ENCODE measurements at regions not wholly inside any gene's neighbourhood (a gene's known extent, or its start where the extent isn't known, plus 50 kb on each side); places are given as distances from the start of the nearest gene placed in this dataset.

GRCh38 chr5:74450095-74450494 lies 190.4 kb downstream of the ENC1 start:
- FAIRE-seq, result no peak
- ChIA-PET POLR2A (no interaction called here), CTCF (interaction anchor here (1.1 to 1.6 kb wide), 2 partner anchors 10 to 195 kb away, joined by 3 read pairs; no protein-coding TSS in a partner anchor)

More at GRCh38 chr5:74450095-74450494, 190.4 kb downstream of the ENC1 start:
- H4K20me1 ChIP-seq (replicated peaks; ENCODE audit: control insufficient read depth, extremely low read depth, insufficient read depth, low read length), result no peaks in the 10 kb centered on the region
- H3K79me2 ChIP-seq (ENCODE audit: control insufficient read depth, insufficient read depth, low read length), result no peaks in the 10 kb centered on the region
- no peak overlapping the region for H3K4me2 ChIP-seq (ENCODE audit: insufficient read depth, low read length)
- H3K9me3 ChIP-seq (replicated peaks; ENCODE audit: control insufficient read depth, insufficient read depth, low read length), result no peaks in the 10 kb centered on the region
- no peak for TF ChIP-seq GATA2 (IDR thresholded peaks at IDR 0.05; ENCODE audit: insufficient read depth, insufficient read length, low read depth, low read length)
- no peak for TF ChIP-seq CTCF (IDR thresholded peaks at IDR 0.05; ENCODE audit: extremely low read depth in 1 of 2, insufficient read depth in 1 of 2, low read depth in 1 of 2, low read length in 2 of 2)
- TF ChIP-seq MYC (IDR thresholded peaks at IDR 0.05; ENCODE audit: low read depth, low read length), result no peak
- no peak for TF ChIP-seq FOS (IDR thresholded peaks at IDR 0.05; ENCODE audit: borderline replicate concordance, insufficient read depth, low read length)
- TF ChIP-seq MAX (IDR thresholded peaks at IDR 0.05; ENCODE audit: insufficient read depth, insufficient read length), result no peak
- dilution Hi-C loops (cut with MboI; ENCODE audit: extremely low pct_ligation_motif_present, low sequenced_read_pairs) (no loop called here), intact Hi-C loops (cut with micrococcal nuclease) (no loop called here)
- no peaks in the 10 kb centered on the region for H3K36me3 ChIP-seq (ENCODE audit: control insufficient read depth in 2 of 2, extremely low read depth in 1 of 2, insufficient read depth in 2 of 2, low read length in 2 of 2)
- H2AFZ ChIP-seq (ENCODE audit: low read depth, low read length), result no peak overlapping the region
- H3K9ac ChIP-seq (replicated peaks; ENCODE audit: extremely low read depth, insufficient read depth, low read length), result no peak overlapping the region
- no peaks in the 10 kb centered on the region for H3K27me3 ChIP-seq (ENCODE audit: control insufficient read depth in 2 of 2, insufficient read depth in 2 of 2, low read length in 2 of 2)
- H3K4me1 ChIP-seq (ENCODE audit: control insufficient read depth, extremely low read depth, insufficient read depth, low read length), result no peaks in the 10 kb centered on the region
- no TSS peak for BruUV-seq (replicated peaks)
- no peak overlapping the region for H3K4me3 ChIP-seq (replicated peaks in 1 of 3; ENCODE audit: insufficient read depth in 1 of 3, low read depth in 1 of 3, low read length in 3 of 3)
- no peaks in the 10 kb centered on the region for H3K9me1 ChIP-seq (replicated peaks; ENCODE audit: control insufficient read depth, extremely low read depth, insufficient read depth, low read length)
- H3K27ac ChIP-seq (ENCODE audit: insufficient read depth, low read depth, low read length), result no peak overlapping the region
- no peak for DNase-seq (ENCODE audit: low read depth, low spot score)

Data from endothelial cell of umbilical vein (primary cell).